Mucosa of stomach (tissue), 1 donor: ENCODE measurements at regions not wholly inside any gene's neighbourhood (a gene's known extent, or its start where the extent isn't known, plus 50 kb on each side); places are given as distances from the start of the nearest gene placed in this dataset.

Experiments used
- H3K27me3 ChIP-seq: one replicate; pipeline ENCODE4 v1.7.0; 2013; ENCODE audit warnings: mild to moderate bottlenecking, low read length; ENCODE audit not compliant: control insufficient read depth, insufficient read depth
- H3K36me3 ChIP-seq: one replicate; pipeline ENCODE4 v1.7.0; 2013; ENCODE audit warnings: low read length; ENCODE audit not compliant: control insufficient read depth, insufficient read depth
- H3K4me1 ChIP-seq: one replicate; pipeline ENCODE4 v1.7.0; 2013; ENCODE audit warnings: mild to moderate bottlenecking, low read length; ENCODE audit not compliant: control insufficient read depth, insufficient read depth
- H3K4me3 ChIP-seq: one replicate; pipeline ENCODE4 v1.7.0; 2013; ENCODE audit warnings: low read length
- H3K9ac ChIP-seq: one replicate; pipeline ENCODE4 v1.7.0; 2013; ENCODE audit warnings: mild to moderate bottlenecking, low read length, moderate library complexity
- H3K9me3 ChIP-seq: one replicate; pipeline ENCODE4 v1.7.0; 2013; ENCODE audit warnings: mild to moderate bottlenecking, low read length, moderate library complexity; ENCODE audit not compliant: control insufficient read depth
- donor health status: Pancreatic carcinoma.

- no peaks in the 10 kb centered on the region for H3K9me3 ChIP-seq
- no peaks in the 10 kb centered on the region for H3K27me3 ChIP-seq
- H3K4me3 ChIP-seq = no peak overlapping the region
- H3K4me1 ChIP-seq = no peaks in the 10 kb centered on the region
- H3K9ac ChIP-seq = no peak overlapping the region
- no peaks in the 10 kb centered on the region for H3K36me3 ChIP-seq
Measured at GRCh38 chr9:13684656-13685055, 405.2 kb upstream of the MPDZ start.

DNA sequence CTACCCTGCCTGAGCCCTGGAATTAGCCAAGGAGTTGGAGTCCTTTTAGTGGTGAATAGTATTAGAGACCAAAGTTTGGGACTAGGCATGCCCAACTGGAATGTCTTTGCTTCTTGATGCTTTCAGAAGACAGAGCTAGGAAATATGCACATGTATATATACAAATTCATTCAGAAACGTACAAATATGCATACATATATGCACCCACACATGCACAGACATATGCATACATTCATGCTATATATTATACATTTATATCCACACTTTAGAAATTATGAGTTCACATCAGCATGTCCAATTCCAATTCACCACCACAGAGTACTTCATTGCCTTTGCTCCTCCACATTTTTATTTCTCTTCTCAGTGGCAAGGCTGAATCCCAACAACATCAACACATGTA lies 398.3 kb upstream of the MPDZ start:
- no peaks in the 10 kb centered on the region for H3K36me3 ChIP-seq
- no peaks in the 10 kb centered on the region for H3K4me1 ChIP-seq
- H3K9ac ChIP-seq = no peak overlapping the region
- H3K4me3 ChIP-seq = no peak overlapping the region
- H3K27me3 ChIP-seq = no peaks in the 10 kb centered on the region
- no peaks in the 10 kb centered on the region for H3K9me3 ChIP-seq

DNA sequence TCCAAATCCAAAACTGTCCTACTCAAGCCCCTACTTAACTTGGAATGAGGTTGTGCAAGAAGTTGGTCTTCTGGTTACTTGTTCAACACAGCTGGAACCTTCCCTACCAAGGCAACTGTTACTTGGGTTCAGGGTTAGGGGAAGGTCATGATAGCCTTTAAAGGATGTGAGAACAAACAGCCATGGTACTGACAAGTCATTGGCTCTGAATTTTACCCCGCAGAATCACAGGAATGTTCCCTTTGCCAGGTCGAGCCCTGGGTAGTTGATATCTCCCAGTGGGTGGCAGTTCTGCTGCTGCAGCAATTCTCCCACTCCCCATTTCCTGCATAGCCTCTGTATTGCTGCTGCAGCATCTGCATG lies 396.1 kb upstream of the MPDZ start:
- Histone ChIP-seq H3K27me3 (no peaks in the 10 kb centered on the region), H3K4me1 (no peaks in the 10 kb centered on the region), H3K9me3 (no peaks in the 10 kb centered on the region), H3K9ac (no peak overlapping the region), H3K4me3 (no peak overlapping the region), H3K36me3 (no peaks in the 10 kb centered on the region)

DNA sequence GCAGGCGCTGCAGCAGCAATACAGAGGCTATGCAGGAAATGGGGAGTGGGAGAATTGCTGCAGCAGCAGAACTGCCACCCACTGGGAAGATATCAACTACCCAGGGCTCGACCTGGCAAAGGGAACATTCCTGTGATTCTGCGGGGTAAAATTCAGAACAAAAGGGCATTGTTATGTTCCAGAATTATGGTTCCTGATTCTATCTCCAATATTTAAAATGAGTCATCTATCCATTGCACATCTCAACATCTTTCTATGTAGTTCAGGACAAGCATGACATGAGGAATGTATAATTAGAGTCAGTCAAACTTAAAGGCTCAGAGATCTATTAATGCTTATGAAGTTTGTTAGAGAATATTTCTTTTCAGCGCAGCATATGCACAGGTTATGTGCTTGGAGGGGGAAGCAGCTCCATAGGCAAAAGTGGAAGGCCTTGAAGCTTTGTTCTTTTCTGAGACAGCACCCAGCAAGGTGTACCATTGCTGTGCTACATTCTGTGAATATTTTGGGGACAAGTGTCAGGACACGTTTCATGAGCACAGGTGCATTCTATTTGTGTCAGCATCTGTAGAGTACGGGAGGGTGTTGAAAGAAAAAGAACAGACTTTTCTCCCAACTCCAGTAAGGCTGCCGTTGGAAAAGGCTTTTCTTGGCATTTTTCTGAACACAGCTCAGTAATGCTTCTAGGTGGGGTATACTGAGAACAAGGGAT lies 395.6 kb upstream of the MPDZ start:
- no peaks in the 10 kb centered on the region for H3K27me3 ChIP-seq
- no peaks in the 10 kb centered on the region for H3K4me1 ChIP-seq
- H3K9ac ChIP-seq = no peak overlapping the region
- no peak overlapping the region for H3K4me3 ChIP-seq
- H3K36me3 ChIP-seq = no peaks in the 10 kb centered on the region
- no peaks in the 10 kb centered on the region for H3K9me3 ChIP-seq

DNA sequence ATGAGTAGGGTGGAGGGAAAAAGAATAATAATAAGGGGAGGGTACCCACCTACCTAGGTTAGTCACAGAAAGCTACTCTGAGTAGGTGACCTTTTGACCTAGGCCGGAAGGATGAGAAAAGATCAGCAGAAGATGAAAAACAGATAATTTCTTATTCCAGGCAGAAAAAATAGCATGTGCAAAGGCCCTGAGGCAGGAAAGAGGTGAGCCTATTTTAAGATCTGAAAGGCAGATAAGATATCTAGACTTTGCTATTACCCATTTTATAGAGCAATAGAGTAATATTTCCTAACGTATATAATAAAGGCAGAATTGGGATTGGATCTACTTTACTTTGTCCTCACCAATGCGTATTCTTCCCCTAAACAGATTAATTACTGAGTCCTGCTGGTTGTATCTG lies 393.9 kb upstream of the MPDZ start:
- H3K27me3 ChIP-seq = no peaks in the 10 kb centered on the region
- H3K36me3 ChIP-seq = no peaks in the 10 kb centered on the region
- H3K4me3 ChIP-seq = no peak overlapping the region
- no peaks in the 10 kb centered on the region for H3K4me1 ChIP-seq
- H3K9me3 ChIP-seq = no peaks in the 10 kb centered on the region
- no peak overlapping the region for H3K9ac ChIP-seq

DNA sequence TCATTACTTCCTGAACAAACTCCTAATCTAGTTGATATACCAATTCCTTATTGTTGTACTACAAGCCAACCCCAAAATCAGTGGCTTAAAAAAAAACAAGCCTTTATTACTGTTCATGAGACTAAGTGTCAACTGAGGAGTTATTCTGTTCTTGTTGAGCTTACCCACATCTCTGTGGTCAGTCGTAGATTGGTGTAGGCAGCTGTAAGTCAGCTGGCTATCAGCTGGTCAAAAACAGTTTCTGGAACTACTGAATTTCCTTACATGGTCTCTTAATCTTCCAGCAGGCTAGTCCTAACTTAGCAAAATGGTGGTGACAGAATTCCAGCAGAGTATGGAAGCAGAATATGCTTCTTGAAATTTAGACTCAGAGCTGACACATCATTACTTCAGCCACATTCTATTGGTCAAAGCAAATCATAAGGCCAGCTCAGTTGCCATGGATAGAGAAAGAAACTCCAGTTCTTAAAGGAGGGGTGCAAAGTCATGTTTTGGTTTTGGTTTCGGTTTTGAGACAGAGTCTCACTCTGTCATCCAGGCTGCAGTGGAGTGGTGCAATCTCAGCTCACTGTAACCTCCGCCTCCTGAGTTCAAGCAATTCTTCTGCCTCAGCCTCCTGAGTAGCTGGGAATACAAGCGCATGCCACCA lies 386.1 kb upstream of the MPDZ start:
- Histone ChIP-seq H3K4me1 (no peaks in the 10 kb centered on the region), H3K9me3 (no peaks in the 10 kb centered on the region), H3K4me3 (no peak overlapping the region), H3K9ac (no peak overlapping the region), H3K27me3 (no peaks in the 10 kb centered on the region), H3K36me3 (no peaks in the 10 kb centered on the region)

DNA sequence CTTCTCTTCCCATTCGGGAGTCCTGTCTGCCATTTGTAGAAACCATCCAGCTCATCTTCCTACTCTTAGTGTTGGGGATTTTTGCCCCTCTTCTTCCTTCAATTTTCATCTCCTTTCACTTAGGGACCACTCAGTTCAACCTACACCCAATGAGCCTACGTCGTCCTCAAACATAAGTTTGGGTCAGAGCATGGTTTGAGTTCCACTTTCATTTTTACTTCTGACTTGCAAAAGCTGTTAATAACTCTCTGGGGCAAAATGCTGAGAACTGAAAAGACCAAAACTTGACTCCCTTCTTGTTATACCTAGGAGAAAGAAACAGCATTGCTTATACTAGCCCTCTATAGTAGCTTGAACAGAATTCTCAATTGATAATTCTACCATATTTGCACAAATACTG lies 381.5 kb upstream of the MPDZ start:
- Histone ChIP-seq H3K4me3 (no peak overlapping the region), H3K9me3 (no peaks in the 10 kb centered on the region), H3K9ac (no peak overlapping the region), H3K36me3 (no peaks in the 10 kb centered on the region), H3K27me3 (no peaks in the 10 kb centered on the region), H3K4me1 (no peaks in the 10 kb centered on the region)

DNA sequence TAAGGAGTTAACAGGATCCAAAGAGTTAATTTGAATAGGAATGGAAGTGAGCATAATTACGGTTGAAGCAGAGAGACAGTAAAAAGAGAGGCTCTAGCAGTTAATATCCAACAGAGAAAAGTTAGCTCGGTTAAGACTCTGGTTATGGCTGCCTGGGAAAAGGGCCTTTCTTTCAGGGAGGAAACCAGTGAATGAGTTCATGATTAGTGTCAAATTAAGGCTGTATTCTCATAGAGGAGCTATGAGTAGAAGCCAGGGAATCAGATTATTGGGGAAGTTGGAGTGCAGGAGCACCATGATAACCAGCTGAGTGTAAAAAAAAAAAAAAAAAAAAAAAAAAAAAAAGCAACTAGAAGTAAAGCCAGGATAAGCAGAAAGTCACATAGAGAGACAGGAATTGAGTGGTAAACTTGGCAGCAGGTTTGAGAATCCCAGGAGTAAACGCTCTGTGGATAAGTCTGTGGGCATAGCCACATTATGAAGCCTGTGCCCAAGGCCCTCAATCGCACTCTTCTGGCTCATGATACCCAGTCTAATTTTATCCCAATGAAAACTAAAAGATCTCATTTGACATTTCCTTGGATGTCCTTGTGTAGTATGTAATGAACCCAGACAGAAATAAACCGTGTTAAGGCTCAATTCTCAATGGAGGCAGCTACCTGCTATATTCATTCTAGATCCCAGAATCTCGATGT lies 372.6 kb upstream of the MPDZ start:
- Histone ChIP-seq H3K36me3 (no peaks in the 10 kb centered on the region), H3K4me3 (no peak overlapping the region), H3K9ac (no peak overlapping the region), H3K27me3 (no peaks in the 10 kb centered on the region), H3K9me3 (no peaks in the 10 kb centered on the region), H3K4me1 (no peaks in the 10 kb centered on the region)

DNA sequence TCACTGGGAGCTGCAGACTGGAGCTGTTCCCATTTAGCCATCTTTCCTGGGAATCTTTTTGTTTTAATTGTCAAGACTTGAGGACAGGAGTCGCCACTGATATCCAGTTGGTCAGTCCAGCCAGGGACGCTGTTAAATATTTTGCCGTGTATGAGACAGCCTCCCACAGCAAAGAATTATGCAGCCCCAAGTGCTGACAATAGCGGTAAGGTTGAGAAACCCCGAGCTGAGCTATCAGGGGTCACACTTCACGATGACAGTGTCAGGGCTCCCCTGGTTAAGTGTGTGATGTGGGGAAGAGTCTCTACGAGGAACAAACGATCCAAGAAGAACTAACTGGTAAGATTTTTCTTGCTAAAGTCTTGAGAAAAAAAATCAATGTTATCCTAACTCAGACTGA lies 372.0 kb upstream of the MPDZ start:
- Histone ChIP-seq H3K27me3 (no peaks in the 10 kb centered on the region), H3K4me1 (no peaks in the 10 kb centered on the region), H3K9me3 (no peaks in the 10 kb centered on the region), H3K4me3 (no peak overlapping the region), H3K9ac (no peak overlapping the region), H3K36me3 (no peaks in the 10 kb centered on the region)

GRCh38 chr9:13648676-13649075 lies 369.2 kb upstream of the MPDZ start:
- H3K9me3 ChIP-seq = no peaks in the 10 kb centered on the region
- no peaks in the 10 kb centered on the region for H3K27me3 ChIP-seq
- no peak overlapping the region for H3K4me3 ChIP-seq

GRCh38 chr9:13648068-13648467 lies 368.6 kb upstream of the MPDZ start:
- no peaks in the 10 kb centered on the region for H3K36me3 ChIP-seq
- H3K9me3 ChIP-seq = no peaks in the 10 kb centered on the region
- no peaks in the 10 kb centered on the region for H3K27me3 ChIP-seq
- H3K4me3 ChIP-seq = no peak overlapping the region
- H3K9ac ChIP-seq = no peak overlapping the region
- no peaks in the 10 kb centered on the region for H3K4me1 ChIP-seq

More at GRCh38 chr9:13648676-13649075, 369.2 kb upstream of the MPDZ start:
- H3K4me1 ChIP-seq = no peaks in the 10 kb centered on the region
- no peak overlapping the region for H3K9ac ChIP-seq
- H3K36me3 ChIP-seq = no peaks in the 10 kb centered on the region

DNA sequence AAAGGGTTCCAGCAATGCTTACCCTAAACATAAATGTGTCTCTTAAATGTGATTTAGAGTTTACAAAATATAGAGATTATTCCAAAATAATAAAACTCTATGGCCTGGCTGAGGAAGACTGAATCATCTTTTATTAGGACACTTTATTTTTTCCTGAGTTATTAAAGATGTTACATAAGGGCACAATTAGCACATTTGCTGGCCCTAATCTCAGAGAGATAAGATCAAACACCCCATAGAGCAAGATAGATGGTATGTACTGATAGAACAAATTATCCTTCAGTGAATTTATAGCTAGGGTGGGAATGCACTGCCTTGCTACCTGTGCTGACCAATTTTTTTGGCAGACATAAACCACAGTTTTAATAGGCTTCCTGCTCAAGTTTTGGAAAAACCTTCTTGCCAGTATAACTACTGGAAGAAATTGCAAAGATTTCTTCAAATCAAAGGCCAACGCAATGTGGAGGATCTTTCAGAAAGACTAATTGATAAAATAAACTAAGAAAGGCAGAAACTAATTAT lies 367.1 kb upstream of the MPDZ start:
- Histone ChIP-seq H3K9ac (no peak overlapping the region), H3K36me3 (no peaks in the 10 kb centered on the region), H3K9me3 (no peaks in the 10 kb centered on the region), H3K27me3 (no peaks in the 10 kb centered on the region), H3K4me3 (no peak overlapping the region), H3K4me1 (no peaks in the 10 kb centered on the region)
